Mesodermal cell (in vitro differentiated cells): ENCODE measurements at regions not wholly inside any gene's neighbourhood (a gene's known extent, or its start where the extent isn't known, plus 50 kb on each side); places are given as distances from the start of the nearest gene placed in this dataset.

Experiments
- H3K27ac ChIP-seq: 2 replicates; pipeline ENCODE4 v1.7.0; 2013; ENCODE audit warnings: mild to moderate bottlenecking, low read depth, low read length, moderate library complexity; ENCODE audit not compliant: severe bottlenecking
- H3K36me3 ChIP-seq: 2 replicates; pipeline ENCODE4 v1.7.1; 2013; ENCODE audit warnings: mild to moderate bottlenecking, low read length, moderate library complexity; ENCODE audit not compliant: control insufficient read depth, insufficient read depth
- H3K4me1 ChIP-seq: one replicate; pipeline ENCODE4 v1.7.1; 2013; ENCODE audit warnings: mild to moderate bottlenecking, low read length; ENCODE audit not compliant: insufficient read depth, control insufficient read depth, poor library complexity, severe bottlenecking
- H3K4me3 ChIP-seq: 2 replicates; pipeline ENCODE4 v1.7.0; 2013; ENCODE audit warnings: low read length, control low read depth, mild to moderate bottlenecking; ENCODE audit not compliant: insufficient read depth, poor library complexity, severe bottlenecking; ENCODE audit errors: extremely low read depth
- H3K9me3 ChIP-seq: 2 replicates; pipeline ENCODE4 v1.7.1; 2013; ENCODE audit warnings: mild to moderate bottlenecking, low read length, moderate library complexity; ENCODE audit not compliant: control insufficient read depth
- WGBS, 2 experiments: methylation state at CpG; one replicate each; pipeline ENCODE4 v1.1.5; 2013; ENCODE audit warnings: missing lambda C conversion rate in 2 of 2; ENCODE audit not compliant: insufficient coverage in 2 of 2; 5-methylcytosine and 5-hydroxymethylcytosine counted together

DNA sequence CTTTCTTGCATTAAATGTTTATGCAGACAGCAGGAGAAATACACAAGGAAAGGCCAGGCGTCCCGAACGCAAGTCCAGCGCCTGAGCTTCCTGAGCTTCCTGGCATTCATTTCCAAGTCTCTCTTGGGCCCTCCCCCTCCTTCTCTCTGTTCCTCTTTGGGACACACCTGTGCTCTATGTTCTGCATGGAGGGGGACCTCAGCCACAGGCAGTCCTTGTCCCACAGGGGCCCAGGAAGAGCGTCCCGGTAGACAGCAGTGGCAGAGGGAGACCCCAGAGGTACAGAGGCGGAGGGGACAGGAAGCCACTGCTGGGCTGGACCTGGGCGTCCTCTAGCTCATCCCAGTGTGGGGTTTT is 221.3 kb downstream of the C9orf50 start:
- no peak overlapping the region for H3K27ac ChIP-seq

DNA sequence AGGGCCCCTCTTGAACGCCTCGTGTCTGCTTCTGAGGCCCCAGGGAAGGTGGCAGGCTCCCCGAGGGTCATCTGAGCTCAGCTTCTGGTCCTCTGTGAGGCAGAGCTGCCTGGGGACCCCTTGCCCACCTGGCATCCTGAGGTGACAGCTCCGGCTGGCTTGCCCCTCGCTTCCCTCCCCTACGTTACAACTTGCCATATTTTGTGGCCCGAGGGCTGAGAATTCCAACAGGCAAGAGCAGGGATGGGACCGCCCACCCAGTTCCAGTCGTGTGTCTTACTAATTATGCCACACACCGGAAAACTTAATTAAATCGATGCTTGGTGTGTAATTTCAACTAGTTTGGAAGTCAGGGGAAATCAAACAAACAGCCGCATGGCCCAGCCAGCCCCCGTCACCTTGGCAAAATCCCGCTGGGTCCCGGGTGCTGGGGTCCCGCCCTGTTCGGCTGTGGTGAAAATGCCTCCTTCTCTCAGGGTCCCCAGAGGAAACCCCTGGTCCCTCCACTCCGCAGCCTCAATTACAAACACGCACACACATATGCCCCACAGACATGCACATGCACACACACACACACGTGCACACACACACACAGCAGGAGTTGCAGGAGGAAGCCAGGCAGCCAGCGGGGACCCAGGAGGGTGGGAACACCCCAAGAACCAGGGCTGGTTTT is 221.0 kb upstream of the IER5L start:
- no peak overlapping the region for H3K27ac ChIP-seq
- H3K4me3 ChIP-seq, result no peak overlapping the region
- WGBS, 2 experiments, result 85 to 91% methylated on average over 14 to 20 of the region's 21 CpGs
- H3K36me3 ChIP-seq, result no peaks in the 10 kb centered on the region
- no peaks in the 10 kb centered on the region for H3K9me3 ChIP-seq
- peaks cover 22% of the 10 kb centered on the region for H3K4me1 ChIP-seq

More for the DNA sequence above, 221.3 kb downstream of the C9orf50 start:
- H3K9me3 ChIP-seq, result no peaks in the 10 kb centered on the region
- H3K36me3 ChIP-seq, result no peaks in the 10 kb centered on the region
- WGBS, 2 experiments, result 86% methylated on average over 6 to 7 of the region's 8 CpGs
- H3K4me1 ChIP-seq, result peaks cover 27% of the 10 kb centered on the region
- H3K4me3 ChIP-seq, result no peak overlapping the region

DNA sequence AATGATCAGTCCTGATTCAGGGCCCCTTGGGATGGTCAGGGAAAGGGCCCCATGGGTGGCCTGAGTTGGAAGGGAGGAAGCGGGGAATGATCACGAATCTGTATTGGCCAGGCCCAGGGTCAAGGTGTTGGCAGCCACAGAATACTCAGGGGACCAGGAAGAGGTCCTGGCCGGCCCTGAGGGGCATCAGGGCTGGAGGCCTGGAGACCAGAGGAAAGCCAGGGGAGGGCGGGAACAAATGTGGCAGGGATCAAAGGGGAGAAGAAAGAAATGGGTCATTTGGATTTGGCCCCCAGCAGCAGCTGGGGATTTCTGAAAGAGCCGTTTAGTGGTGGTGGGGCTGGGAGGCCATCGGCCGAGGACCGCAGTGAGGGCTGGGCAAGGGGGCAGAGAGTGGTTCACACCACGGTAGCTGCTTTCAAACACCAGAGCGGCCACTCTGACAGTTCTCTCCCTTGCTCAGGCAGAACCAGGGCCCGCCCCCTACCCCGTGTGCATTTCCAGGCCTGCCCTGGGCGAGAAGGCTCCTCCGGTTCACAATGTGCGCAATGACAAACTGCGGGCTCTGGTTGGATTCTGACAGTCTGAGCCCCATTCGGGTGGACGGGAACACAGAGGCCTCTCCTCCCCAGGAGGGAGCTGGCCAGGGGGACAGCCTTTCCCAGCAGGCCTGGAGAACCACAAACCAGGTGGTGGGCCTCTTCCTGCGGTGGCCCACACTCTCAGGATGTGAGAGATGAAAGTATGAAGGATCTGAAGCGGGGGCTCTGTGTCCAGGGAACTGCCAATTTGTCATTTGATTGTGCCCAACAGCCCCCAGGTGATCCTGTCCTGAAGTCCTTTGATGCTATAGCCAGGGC is 220.3 kb upstream of the IER5L start:
- Histone ChIP-seq H3K36me3 (no peaks in the 10 kb centered on the region), H3K27ac (no peak overlapping the region), H3K4me3 (no peak overlapping the region), H3K4me1 (peaks cover 15% of the 10 kb centered on the region), H3K9me3 (no peaks in the 10 kb centered on the region)
- 74 to 80% methylated on average over 18 to 20 of the region's 20 CpGs for WGBS, 2 experiments

GRCh38 chr9:129397335-129397734 is 219.3 kb upstream of the IER5L start:
- Histone ChIP-seq H3K4me3 (no peak overlapping the region), H3K27ac (no peak overlapping the region), H3K4me1 (peaks cover 6% of the 10 kb centered on the region), H3K36me3 (no peaks in the 10 kb centered on the region), H3K9me3 (no peaks in the 10 kb centered on the region)
- 92% methylated on average over 6 of the region's 6 CpGs for WGBS, 2 experiments

DNA sequence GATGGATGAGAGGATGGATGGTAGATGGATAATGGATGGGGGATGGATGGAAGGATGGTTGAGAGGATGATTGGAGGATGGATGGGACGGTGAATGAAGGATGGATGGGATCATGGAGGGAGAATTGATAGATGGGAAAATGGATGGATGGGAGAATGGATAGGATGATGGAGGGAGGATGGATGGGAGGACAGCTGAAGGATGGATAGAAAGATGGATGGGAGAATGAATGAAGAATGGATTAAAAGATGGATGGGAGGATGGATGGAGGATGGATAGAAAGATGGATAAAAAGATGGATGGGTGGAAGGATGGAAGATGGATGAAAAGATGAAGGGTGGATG is 218.3 kb upstream of the IER5L start:
- WGBS, 2 experiments, result 65 to 67% methylated on average over 1 of the region's 1 CpG
- no peaks in the 10 kb centered on the region for H3K9me3 ChIP-seq
- no peak overlapping the region for H3K27ac ChIP-seq
- no peaks in the 10 kb centered on the region for H3K36me3 ChIP-seq
- no peaks in the 10 kb centered on the region for H3K4me1 ChIP-seq
- H3K4me3 ChIP-seq, result no peak overlapping the region

DNA sequence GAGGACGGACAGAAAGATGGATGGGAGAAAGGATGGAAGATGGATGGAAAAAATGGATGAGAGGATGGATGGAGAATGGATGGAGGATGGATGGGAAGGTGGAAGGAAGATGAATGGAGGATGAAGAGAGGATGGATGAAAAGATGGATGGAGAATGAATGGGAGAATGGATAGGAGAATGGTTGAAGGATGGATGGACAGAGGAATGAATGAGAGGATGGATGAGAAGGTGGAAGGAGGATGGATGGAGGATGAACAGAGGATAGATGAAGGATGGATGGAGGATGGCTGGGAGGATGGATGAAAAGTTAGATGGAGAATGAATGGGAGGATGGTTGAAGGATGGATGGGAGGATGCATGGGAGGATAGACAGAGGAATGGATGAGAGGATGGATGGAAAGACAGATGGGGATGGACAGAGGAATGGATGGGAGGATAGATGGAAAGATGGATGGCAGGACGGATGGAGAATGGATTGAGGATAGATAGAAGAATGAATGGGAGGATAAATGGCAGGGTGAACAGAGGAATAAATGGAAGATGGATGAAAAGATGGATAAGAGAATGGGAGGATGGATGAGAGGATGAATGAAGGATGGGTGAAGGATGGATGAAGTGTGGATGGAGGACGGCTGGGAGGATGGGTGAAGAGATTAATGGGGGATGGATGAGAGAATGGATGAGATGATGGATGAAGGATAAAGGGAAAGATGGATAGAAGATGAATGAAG is 217.7 kb upstream of the IER5L start:
- Histone ChIP-seq H3K4me1 (no peaks in the 10 kb centered on the region), H3K27ac (no peak overlapping the region), H3K9me3 (no peaks in the 10 kb centered on the region), H3K4me3 (no peak overlapping the region), H3K36me3 (no peaks in the 10 kb centered on the region)
- 71 to 79% methylated on average over 3 of the region's 3 CpGs for WGBS, 2 experiments

- Histone ChIP-seq H3K36me3 (no peaks in the 10 kb centered on the region), H3K27ac (no peak overlapping the region), H3K4me1 (no peaks in the 10 kb centered on the region), H3K4me3 (no peak overlapping the region), H3K9me3 (no peaks in the 10 kb centered on the region)
- WGBS, 2 experiments, result 87 to 92% methylated on average over 3 of the region's 3 CpGs
Measured at GRCh38 chr9:129394886-129395279, 216.8 kb upstream of the IER5L start.

DNA sequence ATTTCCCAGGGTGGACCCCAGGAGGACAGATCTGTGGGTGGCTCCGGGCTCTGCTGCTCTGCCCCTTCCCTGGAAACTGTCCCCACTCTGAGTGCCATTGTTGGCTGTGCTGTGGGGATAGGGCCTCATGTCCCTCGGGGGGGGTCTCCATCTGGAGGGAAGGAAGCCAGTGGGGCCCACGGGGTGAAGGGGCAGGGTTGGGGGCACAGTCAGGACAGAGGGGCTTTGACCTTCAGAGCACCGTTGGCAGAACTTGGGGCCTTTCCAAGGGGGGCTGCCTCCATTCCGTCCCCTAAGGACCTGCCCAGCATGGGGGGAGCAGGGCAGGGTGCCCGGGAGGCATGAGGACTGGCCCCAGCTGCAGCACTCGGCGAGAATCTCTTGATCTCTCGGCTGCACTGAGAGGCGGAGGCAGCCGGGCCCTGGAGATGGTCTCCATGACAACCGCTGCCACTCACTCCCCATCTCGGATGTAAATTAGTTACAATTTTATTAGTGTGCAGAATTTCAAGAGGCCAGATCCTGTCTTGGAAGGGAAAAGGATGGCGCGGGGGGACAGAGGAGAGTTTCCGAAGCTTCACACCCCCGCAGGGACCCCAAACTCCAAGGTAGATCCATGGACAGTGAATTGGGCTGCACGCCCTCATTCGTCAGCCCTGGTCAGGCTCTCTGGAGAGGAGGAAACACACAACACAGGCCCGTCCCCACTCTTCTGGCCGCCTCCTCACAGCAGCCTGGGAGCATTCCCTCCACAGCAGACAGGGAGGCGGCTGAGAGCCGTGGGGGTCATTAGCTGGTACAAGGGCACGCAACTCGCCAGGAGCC is 216.2 kb upstream of the IER5L start:
- H3K4me1 ChIP-seq, result no peaks in the 10 kb centered on the region
- H3K36me3 ChIP-seq, result no peaks in the 10 kb centered on the region
- H3K9me3 ChIP-seq, result no peaks in the 10 kb centered on the region
- no peak overlapping the region for H3K4me3 ChIP-seq
- H3K27ac ChIP-seq, result no peak overlapping the region
- 82 to 91% methylated on average over 18 to 23 of the region's 25 CpGs for WGBS, 2 experiments

DNA sequence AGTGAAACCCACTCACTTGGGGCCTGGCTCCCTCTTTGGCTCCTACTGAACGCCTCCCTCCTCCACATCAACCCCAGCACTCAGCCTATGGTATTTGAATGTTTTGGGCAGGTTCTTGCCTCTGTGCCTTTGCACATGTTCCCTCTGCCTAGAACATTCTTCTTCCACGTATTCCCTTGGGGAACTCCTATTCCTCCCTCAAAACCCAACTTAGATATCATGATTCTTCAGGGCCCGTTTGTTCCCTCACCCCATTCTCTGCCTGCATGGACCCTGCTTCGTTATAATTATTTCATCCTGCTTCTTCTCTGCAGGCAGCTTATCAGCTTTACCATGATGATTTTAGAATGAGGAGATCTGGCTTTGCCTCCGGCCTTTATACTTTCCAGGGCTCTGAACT is 215.0 kb upstream of the IER5L start:
- no peaks in the 10 kb centered on the region for H3K36me3 ChIP-seq
- no peaks in the 10 kb centered on the region for H3K9me3 ChIP-seq
- no peak overlapping the region for H3K27ac ChIP-seq
- WGBS, 2 experiments, result 84 to 93% methylated on average over 2 to 5 of the region's 5 CpGs
- no peaks in the 10 kb centered on the region for H3K4me1 ChIP-seq
- H3K4me3 ChIP-seq, result no peak overlapping the region

GRCh38 chr9:129392093-129392541 is 214.1 kb upstream of the IER5L start:
- WGBS, 2 experiments, result 13 to 52% methylated on average over 1 to 4 of the region's 12 CpGs
- no peak overlapping the region for H3K27ac ChIP-seq

More at GRCh38 chr9:129392093-129392541, 214.1 kb upstream of the IER5L start:
- Histone ChIP-seq H3K4me3 (no peak overlapping the region), H3K4me1 (no peaks in the 10 kb centered on the region), H3K36me3 (no peaks in the 10 kb centered on the region), H3K9me3 (no peaks in the 10 kb centered on the region)
